ENCODE measurements at regions not wholly inside any gene's neighbourhood (a gene's known extent, or its start where the extent isn't known, plus 50 kb on each side); places are given as distances from the start of the nearest gene placed in this dataset.

DNA sequence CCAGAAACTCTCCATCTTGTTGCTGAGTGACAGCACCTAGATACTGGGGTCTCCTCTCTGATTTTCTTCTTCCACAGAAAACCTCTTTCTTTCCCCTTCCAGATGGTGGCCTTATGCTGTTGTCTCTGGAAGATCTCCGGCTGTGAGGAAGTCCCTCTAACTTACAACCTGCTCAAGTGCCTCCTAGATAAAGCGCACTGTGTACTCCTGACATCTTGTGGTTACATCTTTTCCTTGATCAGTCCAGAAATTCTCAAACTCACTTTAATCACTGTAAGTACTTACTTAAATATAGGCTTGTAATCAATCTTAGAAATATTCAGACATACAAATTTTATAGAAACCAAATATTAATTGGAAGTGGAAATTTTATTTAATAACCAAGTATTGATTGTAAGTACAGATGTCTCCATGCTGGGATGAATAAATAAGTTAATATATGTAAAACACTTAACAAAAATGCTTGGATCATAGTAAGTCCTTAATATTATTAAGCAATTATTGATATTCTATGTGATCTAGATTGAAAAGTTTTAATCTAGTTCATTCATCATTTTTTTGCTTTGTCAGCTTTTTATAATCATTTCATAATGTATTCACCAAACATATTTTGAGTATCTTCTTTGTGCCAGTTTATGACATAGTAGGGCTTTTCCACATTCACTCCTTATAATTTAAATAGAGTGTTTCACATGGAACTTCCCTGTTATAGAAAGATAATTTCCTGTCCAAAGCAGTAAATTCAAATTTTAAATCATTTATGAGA, 1381.4 kb upstream of the CDH6 start:
- ChIA-PET CTCF (no interaction called here), POLR2A (no interaction called here)
- DNase-seq (ENCODE audit: extremely low spot score), result no peak
- TF ChIP-seq, protein P1, sequence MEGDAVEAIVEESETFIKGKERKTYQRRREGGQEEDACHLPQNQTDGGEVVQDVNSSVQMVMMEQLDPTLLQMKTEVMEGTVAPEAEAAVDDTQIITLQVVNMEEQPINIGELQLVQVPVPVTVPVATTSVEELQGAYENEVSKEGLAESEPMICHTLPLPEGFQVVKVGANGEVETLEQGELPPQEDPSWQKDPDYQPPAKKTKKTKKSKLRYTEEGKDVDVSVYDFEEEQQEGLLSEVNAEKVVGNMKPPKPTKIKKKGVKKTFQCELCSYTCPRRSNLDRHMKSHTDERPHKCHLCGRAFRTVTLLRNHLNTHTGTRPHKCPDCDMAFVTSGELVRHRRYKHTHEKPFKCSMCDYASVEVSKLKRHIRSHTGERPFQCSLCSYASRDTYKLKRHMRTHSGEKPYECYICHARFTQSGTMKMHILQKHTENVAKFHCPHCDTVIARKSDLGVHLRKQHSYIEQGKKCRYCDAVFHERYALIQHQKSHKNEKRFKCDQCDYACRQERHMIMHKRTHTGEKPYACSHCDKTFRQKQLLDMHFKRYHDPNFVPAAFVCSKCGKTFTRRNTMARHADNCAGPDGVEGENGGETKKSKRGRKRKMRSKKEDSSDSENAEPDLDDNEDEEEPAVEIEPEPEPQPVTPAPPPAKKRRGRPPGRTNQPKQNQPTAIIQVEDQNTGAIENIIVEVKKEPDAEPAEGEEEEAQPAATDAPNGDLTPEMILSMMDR (IDR thresholded peaks at IDR 0.05; ENCODE audit: control extremely low read depth, extremely low read depth, low read depth, missing control alignments), result no peak

DNA sequence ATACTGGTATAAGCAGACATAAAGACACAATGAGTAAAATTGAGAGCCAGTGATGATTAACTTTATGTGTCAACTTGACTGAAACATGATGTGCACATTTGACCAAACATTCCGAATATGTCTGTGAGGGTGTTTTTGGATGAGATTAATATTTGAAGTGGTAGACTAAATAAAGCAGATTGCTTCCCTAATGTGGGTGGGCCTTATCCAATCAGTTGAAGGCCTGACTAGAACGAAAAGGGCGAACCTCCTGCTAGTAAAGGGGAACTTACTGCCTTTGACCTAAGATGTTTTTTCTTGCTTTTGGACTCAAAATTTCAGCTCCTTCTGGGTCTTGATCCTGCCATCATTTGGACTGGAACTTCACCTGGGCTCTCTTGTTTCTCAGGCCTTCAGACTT, 1387.7 kb upstream of the CDH6 start:
- ChIA-PET CTCF (no interaction called here), POLR2A (no interaction called here)
- no peak for DNase-seq (ENCODE audit: extremely low spot score)
- TF ChIP-seq, protein P1 (IDR thresholded peaks at IDR 0.05; ENCODE audit: control extremely low read depth, extremely low read depth, low read depth, missing control alignments), result no peak

DNA sequence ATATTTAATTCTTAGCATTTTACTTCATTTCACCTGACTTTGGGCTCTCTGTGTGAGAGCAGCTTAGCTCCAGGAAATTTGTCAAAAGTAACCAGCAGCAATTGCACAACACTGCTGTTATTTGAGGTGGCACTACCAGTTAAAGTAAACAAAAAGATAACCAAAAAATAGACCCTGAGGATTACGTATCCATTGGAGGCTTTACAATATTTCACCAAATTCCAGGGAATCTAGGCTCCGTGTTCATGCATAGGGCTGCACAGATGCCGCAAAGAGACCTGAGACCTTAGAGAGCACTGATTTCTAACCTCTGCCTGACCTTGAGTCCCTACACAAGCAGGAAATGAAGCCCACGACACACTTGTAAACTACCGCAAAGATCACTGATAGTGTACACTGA, 1392.7 kb upstream of the CDH6 start:
- POLR2A ChIA-PET, result no interaction called here
- TF ChIP-seq, protein P1 (IDR thresholded peaks at IDR 0.05; ENCODE audit: control extremely low read depth, extremely low read depth, low read depth, missing control alignments), result no peak
- no peak for DNase-seq (ENCODE audit: extremely low spot score)
- CTCF ChIA-PET, result no interaction called here

DNA sequence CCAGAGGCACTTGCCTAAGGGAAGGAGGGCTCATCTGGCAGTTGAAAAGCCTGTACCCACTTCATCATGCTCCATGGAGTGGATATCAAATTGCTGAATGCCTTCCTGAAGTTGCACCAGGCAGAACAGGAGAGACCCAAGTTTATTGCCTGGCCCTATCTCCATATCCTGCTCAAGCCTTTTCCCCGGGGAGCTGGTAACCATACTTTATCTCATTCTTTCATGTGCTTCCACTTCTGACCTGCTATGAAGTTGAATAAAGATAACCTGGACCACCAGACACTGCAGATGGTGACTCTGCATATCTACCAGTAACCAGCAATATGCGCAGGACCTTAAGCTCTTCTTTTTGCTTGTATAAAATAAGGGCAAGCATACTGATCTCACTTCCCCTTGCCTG, 1397.5 kb upstream of the CDH6 start:
- ChIA-PET POLR2A (no interaction called here), CTCF (interaction anchor here (1.2 kb wide), 1 partner anchor 28 kb away, joined by 3 read pairs; no protein-coding TSS in a partner anchor)
- TF ChIP-seq, protein P1 (IDR thresholded peaks at IDR 0.05; ENCODE audit: control extremely low read depth, extremely low read depth, low read depth, missing control alignments), result no peak
- no peak for DNase-seq (ENCODE audit: extremely low spot score)

DNA sequence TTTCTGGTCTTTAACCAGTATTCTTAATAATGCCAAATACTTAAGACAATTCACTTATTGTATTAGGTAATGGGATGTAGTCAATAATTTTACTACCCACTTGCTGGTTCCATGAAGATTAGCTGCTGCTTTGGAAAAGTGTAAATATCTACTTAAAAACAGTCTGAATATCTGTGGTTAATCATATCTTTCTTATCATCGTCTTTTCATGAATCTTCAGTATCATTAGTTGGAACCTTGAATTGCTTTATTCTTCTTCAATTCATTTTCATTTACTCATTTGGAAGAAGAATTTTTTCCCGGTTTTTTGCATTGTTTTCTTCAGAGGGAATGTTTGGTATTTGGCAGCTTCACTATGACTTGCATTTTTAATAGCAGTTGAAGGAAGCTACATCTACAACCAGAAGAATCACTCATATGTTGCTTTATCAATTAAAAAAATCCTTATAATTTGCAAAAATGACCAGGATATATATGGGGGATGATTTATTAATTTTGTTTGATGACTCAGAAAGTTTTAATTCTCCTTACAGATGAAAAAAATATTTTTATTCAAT, 1398.3 kb upstream of the CDH6 start:
- ChIA-PET POLR2A (no interaction called here), CTCF (no interaction called here)
- TF ChIP-seq, protein P1 (IDR thresholded peaks at IDR 0.05; ENCODE audit: control extremely low read depth, extremely low read depth, low read depth, missing control alignments), result no peak
- DNase-seq (ENCODE audit: extremely low spot score), result no peak

DNA sequence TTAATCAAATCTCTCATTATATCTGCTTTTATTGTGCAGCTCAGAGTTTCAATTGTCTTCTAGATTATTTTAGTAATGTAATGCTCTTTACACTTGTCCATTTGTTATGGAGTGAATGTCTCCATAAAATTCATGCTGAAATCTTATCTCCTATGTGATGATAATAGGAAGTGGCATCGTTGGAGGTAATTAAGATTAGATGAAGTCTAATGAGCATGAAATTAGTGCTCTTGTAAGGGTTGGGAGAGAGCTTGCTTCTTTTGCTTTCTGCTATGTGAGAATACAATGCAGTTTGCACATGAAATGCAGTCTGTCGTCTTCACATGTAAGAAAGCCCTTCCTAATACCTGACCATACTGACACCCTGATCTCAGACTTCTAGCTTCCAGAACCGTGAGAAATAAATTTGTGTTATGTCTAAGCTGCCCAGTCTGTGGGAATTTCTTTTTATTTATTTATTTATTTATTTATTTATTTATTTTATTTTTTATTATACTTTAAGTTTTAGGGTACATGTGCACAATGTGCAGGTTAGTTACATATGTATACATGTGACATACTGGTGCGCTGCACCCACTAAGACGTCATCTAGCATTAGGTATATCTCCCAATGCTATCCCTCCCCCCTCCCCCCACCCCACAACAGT, 1399.2 kb upstream of the CDH6 start:
- POLR2A ChIA-PET, result no interaction called here
- DNase-seq (ENCODE audit: extremely low spot score), result no peak
- TF ChIP-seq, protein P1 (IDR thresholded peaks at IDR 0.05; ENCODE audit: control extremely low read depth, extremely low read depth, low read depth, missing control alignments), result no peak
- CTCF ChIA-PET, result no interaction called here

All from GM10248 (cell line).